H1 (cell line): ENCODE measurements at regions not wholly inside any gene's neighbourhood (a gene's known extent, or its start where the extent isn't known, plus 50 kb on each side); places are given as distances from the start of the nearest gene placed in this dataset.

Source experiments
- CTCF ChIA-PET: fragments of 300-600 bp; sonication (Branson Sonifier 250); formaldehyde crosslinking; loops from one replicate; lab custom pipeline; 2021; ENCODE audit not compliant: partially characterized antibody; lab: Charles Lee
- POLR2A ChIA-PET: fragments of 300-600 bp; sonication (Branson Sonifier 250); formaldehyde crosslinking; loops from one replicate; lab custom pipeline; 2021; ENCODE audit warnings: inconsistent platforms; ENCODE audit not compliant: partially characterized antibody; lab: Charles Lee
- DNase-seq, 2 experiments: peaks; one replicate each; pipeline versions ENCODE4 v3.0.0 to v3.0.0-alpha.2; 2010 to 2022; ENCODE audit warnings: low spot score in 2 of 2, low read depth in 1 of 2, mixed read lengths in 1 of 2
- FAIRE-seq: peaks from 2 replicates; lab custom pipeline; 2011; peaks lifted over from hg19 to GRCh38; lab: Jason Lieb, UNC
- H2AFZ ChIP-seq: 2 replicates; pipeline ENCODE4 v1.8.1; 2012; ENCODE audit warnings: low read length, inconsistent platforms
- H2AK5ac ChIP-seq: 2 replicates; pipeline ENCODE4 v1.6.1; 2013; ENCODE audit warnings: low read depth, low read length
- H2BK120ac ChIP-seq: replicated peaks from 2 replicates; pipeline ENCODE3; 2013; ENCODE audit warnings: low read depth, low read length, inconsistent platforms
- H2BK12ac ChIP-seq: 2 replicates; pipeline ENCODE4 v1.6.1; 2013; ENCODE audit warnings: low read depth, low read length
- H2BK15ac ChIP-seq: 2 replicates; pipeline ENCODE4 v1.6.1; 2013; ENCODE audit warnings: low read length
- H2BK20ac ChIP-seq: 2 replicates; pipeline ENCODE4 v1.6.1; 2013; ENCODE audit warnings: low read length
- H2BK5ac ChIP-seq: 2 replicates; pipeline ENCODE4 v1.6.1; 2013; ENCODE audit warnings: low read depth, low read length
- H3K14ac ChIP-seq: 2 replicates; pipeline ENCODE4 v1.6.1; 2013; ENCODE audit warnings: inconsistent platforms; ENCODE audit not compliant: insufficient read length
- H3K18ac ChIP-seq: 2 replicates; pipeline ENCODE4 v1.6.1; 2013; ENCODE audit warnings: low read length; ENCODE audit errors: extremely low read depth
- H3K23ac ChIP-seq: 2 replicates; pipeline ENCODE4 v1.6.1; 2013; ENCODE audit warnings: inconsistent platforms; ENCODE audit not compliant: insufficient read length
- H3K23me2 ChIP-seq: 2 replicates; pipeline ENCODE4 v1.6.1; 2013; ENCODE audit warnings: low read depth, low read length
- H3K27ac ChIP-seq: 2 replicates; pipeline ENCODE4 v1.6.1; 2011; ENCODE audit warnings: low read depth, low read length, inconsistent platforms
- H3K27me3 ChIP-seq, 4 experiments: replicated peaks in 1 of 4; 1 replicate in 1 of 4; 2 replicates in 3 of 4; pipeline versions ENCODE4 v1.6.1 to v1.8.1; 2011 to 2013; ENCODE audit warnings: low read length in 3 of 4, mild to moderate bottlenecking in 3 of 4, inconsistent platforms in 2 of 4, mixed read lengths in 2 of 4, moderate library complexity in 1 of 4; ENCODE audit not compliant: control insufficient read depth in 3 of 4, insufficient read depth in 3 of 4; ENCODE audit errors: extremely low read depth in 1 of 4
- H3K36me3 ChIP-seq, 4 experiments: 2 replicates each; pipeline versions ENCODE4 v1.6.1 to v1.8.1; 2011 to 2013; ENCODE audit warnings: mild to moderate bottlenecking in 4 of 4, low read length in 3 of 4, moderate library complexity in 2 of 4, control low read depth in 1 of 4, inconsistent platforms in 1 of 4; ENCODE audit not compliant: insufficient read depth in 4 of 4, control insufficient read depth in 2 of 4
- H3K4ac ChIP-seq: replicated peaks from 2 replicates; pipeline ENCODE3; 2013; ENCODE audit warnings: low read length, low read depth, mixed read lengths, inconsistent platforms; ENCODE audit not compliant: insufficient read length
- H3K4me1 ChIP-seq, 4 experiments: replicated peaks in 1 of 4; 1 replicate in 1 of 4; 2 replicates in 3 of 4; pipeline versions ENCODE4 v1.6.1 to v1.8.1; 2011 to 2013; ENCODE audit warnings: low read length in 3 of 4, inconsistent platforms in 2 of 4, mixed read lengths in 1 of 4; ENCODE audit not compliant: insufficient read depth in 4 of 4, control insufficient read depth in 3 of 4
- H3K4me2 ChIP-seq, 2 experiments: 2 replicates each; pipeline versions ENCODE4 v1.6.1 to v1.8.1; 2011 to 2013; ENCODE audit warnings: low read depth in 2 of 2, low read length in 2 of 2, control low read depth in 1 of 2, inconsistent platforms in 1 of 2, mild to moderate bottlenecking in 1 of 2; ENCODE audit not compliant: insufficient read depth in 1 of 2
- H3K4me3 ChIP-seq, 4 experiments: fragments of 200-600, 300-600 bp in 1 of 4; sonication (generic), shearing (Covaris generic), sonication (Bioruptor Twin) in 1 of 4; 2 replicates each; pipeline versions ENCODE4 v1.5.1 to v1.8.1; 2011 to 2016; ENCODE audit warnings: low read length in 4 of 4, low read depth in 3 of 4, control low read depth in 2 of 4, inconsistent platforms in 2 of 4, mild to moderate bottlenecking in 2 of 4, mixed read lengths in 1 of 4, moderate library complexity in 1 of 4; ENCODE audit not compliant: insufficient read depth in 2 of 4; ENCODE audit errors: extremely low read depth in 1 of 4
- H3K56ac ChIP-seq: replicated peaks from 2 replicates; pipeline ENCODE3; 2013; ENCODE audit warnings: low read depth, mild to moderate bottlenecking, mixed read lengths, low read length, inconsistent platforms; ENCODE audit not compliant: insufficient read length
- H3K79me1 ChIP-seq: 2 replicates; pipeline ENCODE4 v1.6.1; 2013; ENCODE audit warnings: low read depth, low read length, control low read depth
- H3K79me2 ChIP-seq, 2 experiments: 2 replicates each; pipeline versions ENCODE4 v1.6.1 to v1.8.1; 2012 to 2013; ENCODE audit warnings: low read length in 2 of 2, mild to moderate bottlenecking in 2 of 2, inconsistent platforms in 1 of 2; ENCODE audit not compliant: insufficient read depth in 2 of 2, control insufficient read depth in 1 of 2
- H3K9ac ChIP-seq, 4 experiments: replicated peaks in 1 of 4; 1 replicate in 1 of 4; 2 replicates in 3 of 4; pipeline versions ENCODE4 v1.6.1 to v1.8.1; 2011 to 2013; ENCODE audit warnings: low read depth in 3 of 4, low read length in 3 of 4, control low read depth in 2 of 4, mild to moderate bottlenecking in 2 of 4, moderate library complexity in 2 of 4, inconsistent platforms in 1 of 4; ENCODE audit errors: extremely low read depth in 1 of 4
- H3K9me3 ChIP-seq, 2 experiments: 2 replicates each; pipeline versions ENCODE4 v1.6.1 to v1.8.1; 2012 to 2013; ENCODE audit warnings: mild to moderate bottlenecking in 2 of 2, moderate library complexity in 2 of 2, control low read depth in 1 of 2, inconsistent platforms in 1 of 2, low read depth in 1 of 2, low read length in 1 of 2, mixed read lengths in 1 of 2; ENCODE audit not compliant: insufficient read depth in 2 of 2
- H4K20me1 ChIP-seq, 2 experiments: replicated peaks in 1 of 2; 2 replicates each; pipeline versions ENCODE3 to v1.8.1; 2011 to 2013; ENCODE audit warnings: inconsistent platforms in 2 of 2, low read length in 2 of 2, mild to moderate bottlenecking in 1 of 2; ENCODE audit not compliant: insufficient read depth in 2 of 2, control insufficient read depth in 1 of 2
- H4K5ac ChIP-seq: 2 replicates; pipeline ENCODE4 v1.6.1; 2013; ENCODE audit warnings: low read length, low read depth, mixed read lengths, inconsistent platforms; ENCODE audit not compliant: insufficient read length
- H4K8ac ChIP-seq: 2 replicates; pipeline ENCODE4 v1.8.0; 2013; ENCODE audit warnings: mild to moderate bottlenecking, moderate library complexity, low read length, inconsistent platforms; ENCODE audit not compliant: insufficient read depth; ENCODE audit errors: extremely low read depth
- H4K91ac ChIP-seq: replicated peaks from 2 replicates; pipeline ENCODE3; 2013; ENCODE audit warnings: low read length, mixed read lengths, inconsistent platforms; ENCODE audit not compliant: insufficient read length
- CREB1 ChIP-seq: IDR thresholded peaks from 2 replicates; pipeline ENCODE4 v1.6.1; 2012; ENCODE audit warnings: inconsistent platforms
- CTBP2 ChIP-seq: IDR thresholded peaks from 2 replicates; pipeline ENCODE4 v1.7.0; 2011; ENCODE audit warnings: borderline replicate concordance, mild to moderate bottlenecking, moderate library complexity, mixed read lengths, low read length; ENCODE audit not compliant: insufficient read depth, insufficient read length
- KDM5A ChIP-seq: fragments of 200-600 bp; IDR thresholded peaks from 2 replicates; pipeline ENCODE4 v1.7.1; 2012; ENCODE audit warnings: mild to moderate bottlenecking, low read length, inconsistent platforms, mixed read lengths
- MAX ChIP-seq: IDR thresholded peaks from 2 replicates; pipeline ENCODE4 v1.6.1; 2012; ENCODE audit warnings: inconsistent platforms
- RXRA ChIP-seq: IDR thresholded peaks from 2 replicates; pipeline ENCODE4 v1.6.1; 2011; ENCODE audit warnings: low read depth, mild to moderate bottlenecking, low read length, moderate library complexity; ENCODE audit not compliant: insufficient read depth
- SP2 ChIP-seq: IDR thresholded peaks from 2 replicates; pipeline ENCODE4 v1.6.1; 2012; ENCODE audit warnings: mild to moderate bottlenecking, low read length, inconsistent platforms
- SRF ChIP-seq: IDR thresholded peaks from 2 replicates; pipeline ENCODE4 v1.6.1; 2011; ENCODE audit warnings: mild to moderate bottlenecking, low read depth, low read length, moderate library complexity
- TEAD4 ChIP-seq: IDR thresholded peaks from 2 replicates; pipeline ENCODE4 v1.6.1; 2012; ENCODE audit warnings: low read depth, low read length, inconsistent platforms, mixed read lengths
- WGBS, 2 experiments: shearing (Covaris generic) in 1 of 2; methylation state at CpG; one replicate each; pipeline versions ENCODE4 v1.1.6 to v1.1.7; 2013 to 2015; ENCODE audit warnings: low lambda C conversion rate in 2 of 2, mixed read lengths in 2 of 2, inconsistent platforms in 1 of 2, low coverage in 1 of 2, missing lambda C conversion rate in 1 of 2; ENCODE audit not compliant: insufficient replicate concordance in 2 of 2, insufficient coverage in 1 of 2, insufficient read length in 1 of 2; ENCODE audit errors: extremely low coverage in 1 of 2, missing lambda C conversion rate in 1 of 2; 5-methylcytosine and 5-hydroxymethylcytosine counted together

DNA sequence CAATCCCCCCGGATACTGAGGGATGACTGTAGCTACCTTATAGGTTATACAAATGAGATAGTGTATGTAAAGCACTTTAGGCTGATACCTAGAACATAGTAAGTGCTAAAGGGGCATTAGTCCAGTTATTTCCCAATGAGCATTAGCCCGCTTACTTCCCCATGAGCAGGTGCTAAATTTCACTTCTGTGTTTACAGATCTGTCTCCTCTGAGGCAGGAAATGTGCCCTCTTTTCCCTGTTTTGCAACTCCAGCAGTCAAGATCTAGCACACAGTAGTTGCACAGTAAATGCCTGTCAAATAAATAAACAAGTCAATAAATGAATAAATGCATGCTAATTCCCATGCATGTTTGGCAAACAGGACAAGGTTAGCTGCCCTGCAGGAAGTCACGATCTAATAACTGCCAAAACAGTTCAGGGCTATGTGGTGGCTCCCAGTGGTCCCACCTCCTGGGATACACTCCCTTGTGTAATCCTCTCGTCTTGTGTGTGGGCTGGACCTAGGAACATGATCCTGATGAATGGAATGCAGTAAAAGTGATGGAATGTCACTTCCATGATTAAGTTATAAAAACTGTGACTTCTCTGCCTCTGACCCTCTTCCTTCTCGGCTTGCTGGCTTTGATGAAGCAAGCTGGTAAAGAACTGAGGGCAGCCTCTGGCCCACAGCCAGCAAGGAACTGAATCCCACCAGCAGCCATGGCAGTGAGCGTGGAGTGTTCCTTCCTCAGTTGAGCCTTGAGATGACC is 459.0 kb downstream of the SOX6 start:
- H4K5ac ChIP-seq, result no peak overlapping the region
- no peak overlapping the region for H2AFZ ChIP-seq
- no peak overlapping the region for H3K9ac ChIP-seq
- H2AK5ac ChIP-seq, result no peak overlapping the region
- H2BK12ac ChIP-seq, result no peak overlapping the region
- no peaks in the 10 kb centered on the region for H4K20me1 ChIP-seq
- WGBS, 2 experiments, result 84% methylated on average over 6 of the region's 6 CpGs; no CpG with 5 or more reads in 1 of the 2 experiments
- no peaks in the 10 kb centered on the region for H3K36me3 ChIP-seq
- no peak overlapping the region for H3K14ac ChIP-seq
- no peak overlapping the region for H3K56ac ChIP-seq
- no peak overlapping the region for H3K23ac ChIP-seq
- H3K79me1 ChIP-seq, result no peaks in the 10 kb centered on the region
- H3K4me3 ChIP-seq, result no peak overlapping the region
- no peaks in the 10 kb centered on the region for H3K23me2 ChIP-seq
- H3K27me3 ChIP-seq, result no peaks in the 10 kb centered on the region
- H3K18ac ChIP-seq, result no peak overlapping the region
- FAIRE-seq (no peak), DNase-seq (no peak)
- POLR2A ChIA-PET, result no interaction called here
- no peaks in the 10 kb centered on the region for H3K4me1 ChIP-seq
- no peak for TF ChIP-seq CTBP2
- no peak for TF ChIP-seq MAX
- TF ChIP-seq CREB1, result no peak
- no peak for TF ChIP-seq RXRA
- no peak for TF ChIP-seq KDM5A
- no peak for TF ChIP-seq SP2
- TF ChIP-seq TEAD4, result no peak
- no peak for TF ChIP-seq SRF
- H3K4me2 ChIP-seq, result no peak overlapping the region
- no peaks in the 10 kb centered on the region for H3K79me2 ChIP-seq
- CTCF ChIA-PET, result no interaction called here
- H3K4ac ChIP-seq, result no peak overlapping the region
- H2BK120ac ChIP-seq, result no peak overlapping the region
- H2BK15ac ChIP-seq, result no peak overlapping the region
- H3K9me3 ChIP-seq, result no peaks in the 10 kb centered on the region
- no peak overlapping the region for H3K27ac ChIP-seq
- H2BK5ac ChIP-seq, result no peak overlapping the region
- no peak overlapping the region for H4K91ac ChIP-seq
- H2BK20ac ChIP-seq, result no peak overlapping the region
- no peak overlapping the region for H4K8ac ChIP-seq
